ENCODE measurements at regions not wholly inside any gene's neighbourhood (a gene's known extent, or its start where the extent isn't known, plus 50 kb on each side); places are given as distances from the start of the nearest gene placed in this dataset.
"Not testable (repeated sequence)": the region's sequence is repeated elsewhere in the genome, so short reads cannot be mapped to it uniquely, and the experiment has no call there.

GRCh38 chr3:40901796-40902195 is 297.5 kb upstream of the CTNNB1 start:
- H3K4me1 ChIP-seq (ENCODE audit: insufficient read depth, low read length): peaks cover 6% of the 10 kb centered on the region
- DNase-seq (ENCODE audit: low read depth): no peak

DNA sequence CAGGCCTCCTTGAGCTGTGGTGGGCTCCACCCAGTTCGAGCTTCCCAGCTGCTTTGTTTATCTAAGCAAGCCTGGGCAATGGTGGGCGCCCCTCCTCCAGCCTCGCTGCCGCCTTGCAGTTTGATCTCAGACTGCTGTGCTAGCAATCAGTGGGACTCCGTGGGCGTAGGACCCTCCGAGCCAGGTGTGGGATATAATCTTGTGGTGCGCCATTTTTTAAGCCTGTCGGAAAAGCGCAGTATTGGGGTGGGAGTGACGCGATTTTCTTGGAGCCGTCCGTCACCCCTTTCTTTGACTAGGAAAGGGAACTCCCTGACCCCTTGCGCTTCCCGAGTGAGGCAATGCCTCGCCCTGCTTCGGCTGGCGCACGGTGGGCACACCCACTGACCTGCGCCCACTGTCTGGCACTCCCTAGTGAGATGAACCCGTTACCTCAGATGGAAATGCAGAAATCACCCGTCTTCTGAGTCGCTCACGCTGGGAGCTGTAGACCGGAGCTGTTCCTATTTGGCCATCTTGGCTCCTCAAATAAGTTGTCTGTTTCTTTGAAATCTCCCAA is 291.3 kb upstream of the CTNNB1 start:
- not testable (repeated sequence) for H3K4me2 ChIP-seq (ENCODE audit: low read length); FAIRE-seq; H3K36me3 ChIP-seq (ENCODE audit: insufficient read depth, low read length); H3K27me3 ChIP-seq (ENCODE audit: insufficient read depth, low read length); H3K27ac ChIP-seq (ENCODE audit: low read depth, low read length); H3K4me3 Mint-ChIP-seq (ENCODE audit: unreplicated experiment); H4K20me1 ChIP-seq (ENCODE audit: insufficient read depth, low read length); H3K79me2 ChIP-seq (ENCODE audit: insufficient read depth, low read length); H3K9ac ChIP-seq (ENCODE audit: low read length); H3K4me3 ChIP-seq (ENCODE audit: insufficient read depth, low read depth, low read length); H2AFZ ChIP-seq (ENCODE audit: low read depth, low read length); H3K27ac Mint-ChIP-seq (ENCODE audit: unreplicated experiment); H3K9me3 ChIP-seq (ENCODE audit: insufficient read depth, low read depth, low read length); H3K36me3 Mint-ChIP-seq (ENCODE audit: low read depth, unreplicated experiment); H3K9me3 Mint-ChIP-seq (ENCODE audit: unreplicated experiment); H3K4me1 ChIP-seq (ENCODE audit: insufficient read depth, low read length); DNase-seq (ENCODE audit: low read depth); H3K27me3 Mint-ChIP-seq (ENCODE audit: low read depth, unreplicated experiment)
- H3K4me1 Mint-ChIP-seq (ENCODE audit: low read depth, unreplicated experiment): peaks cover 12% of the 10 kb centered on the region

More at GRCh38 chr3:40901796-40902195, 297.5 kb upstream of the CTNNB1 start:
- Histone ChIP-seq H3K27me3 (ENCODE audit: insufficient read depth, low read length) (no peaks in the 10 kb centered on the region), H2AFZ (ENCODE audit: low read depth, low read length) (no peak overlapping the region), H4K20me1 (ENCODE audit: insufficient read depth, low read length) (no peaks in the 10 kb centered on the region), H3K4me3 (ENCODE audit: insufficient read depth, low read depth, low read length) (no peak overlapping the region), H3K79me2 (ENCODE audit: insufficient read depth, low read length) (no peaks in the 10 kb centered on the region), H3K27ac (ENCODE audit: low read depth, low read length) (no peak overlapping the region), H3K36me3 (ENCODE audit: insufficient read depth, low read length) (no peaks in the 10 kb centered on the region), H3K9ac (ENCODE audit: low read length) (no peak overlapping the region), H3K4me2 (ENCODE audit: low read length) (no peak overlapping the region), H3K9me3 (ENCODE audit: insufficient read depth, low read depth, low read length) (no peaks in the 10 kb centered on the region)
- no peaks in the 10 kb centered on the region for H3K27me3 Mint-ChIP-seq (ENCODE audit: low read depth, unreplicated experiment)
- H3K4me3 Mint-ChIP-seq (ENCODE audit: unreplicated experiment): no peak overlapping the region
- H3K9me3 Mint-ChIP-seq (ENCODE audit: unreplicated experiment): no peaks in the 10 kb centered on the region
- no peaks in the 10 kb centered on the region for H3K36me3 Mint-ChIP-seq (ENCODE audit: low read depth, unreplicated experiment)
- H3K27ac Mint-ChIP-seq (ENCODE audit: unreplicated experiment): no peak overlapping the region
- TF ChIP-seq, protein P1, sequence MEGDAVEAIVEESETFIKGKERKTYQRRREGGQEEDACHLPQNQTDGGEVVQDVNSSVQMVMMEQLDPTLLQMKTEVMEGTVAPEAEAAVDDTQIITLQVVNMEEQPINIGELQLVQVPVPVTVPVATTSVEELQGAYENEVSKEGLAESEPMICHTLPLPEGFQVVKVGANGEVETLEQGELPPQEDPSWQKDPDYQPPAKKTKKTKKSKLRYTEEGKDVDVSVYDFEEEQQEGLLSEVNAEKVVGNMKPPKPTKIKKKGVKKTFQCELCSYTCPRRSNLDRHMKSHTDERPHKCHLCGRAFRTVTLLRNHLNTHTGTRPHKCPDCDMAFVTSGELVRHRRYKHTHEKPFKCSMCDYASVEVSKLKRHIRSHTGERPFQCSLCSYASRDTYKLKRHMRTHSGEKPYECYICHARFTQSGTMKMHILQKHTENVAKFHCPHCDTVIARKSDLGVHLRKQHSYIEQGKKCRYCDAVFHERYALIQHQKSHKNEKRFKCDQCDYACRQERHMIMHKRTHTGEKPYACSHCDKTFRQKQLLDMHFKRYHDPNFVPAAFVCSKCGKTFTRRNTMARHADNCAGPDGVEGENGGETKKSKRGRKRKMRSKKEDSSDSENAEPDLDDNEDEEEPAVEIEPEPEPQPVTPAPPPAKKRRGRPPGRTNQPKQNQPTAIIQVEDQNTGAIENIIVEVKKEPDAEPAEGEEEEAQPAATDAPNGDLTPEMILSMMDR (IDR thresholded peaks at IDR 0.05; ENCODE audit: insufficient read depth, low read depth, low read length): no peak
- TF ChIP-seq EZH2 (IDR thresholded peaks at IDR 0.05; ENCODE audit: insufficient read depth, low read length): no peak
- H3K4me1 Mint-ChIP-seq (ENCODE audit: low read depth, unreplicated experiment): peaks cover 10% of the 10 kb centered on the region
- no peak for FAIRE-seq

GRCh38 chr3:40908612-40909011 is 290.7 kb upstream of the CTNNB1 start:
- no peak for FAIRE-seq
- H3K4me1 ChIP-seq (ENCODE audit: insufficient read depth, low read length): no peaks in the 10 kb centered on the region
- no peaks in the 10 kb centered on the region for H3K9me3 ChIP-seq (ENCODE audit: insufficient read depth, low read depth, low read length)
- no peaks in the 10 kb centered on the region for H4K20me1 ChIP-seq (ENCODE audit: insufficient read depth, low read length)
- H3K4me3 ChIP-seq (ENCODE audit: insufficient read depth, low read depth, low read length): no peak overlapping the region
- DNase-seq (ENCODE audit: low read depth): no peak
- H3K4me1 Mint-ChIP-seq (ENCODE audit: low read depth, unreplicated experiment): peaks cover 12% of the 10 kb centered on the region
- H3K4me3 Mint-ChIP-seq (ENCODE audit: unreplicated experiment): no peak overlapping the region
- no peaks in the 10 kb centered on the region for H3K36me3 ChIP-seq (ENCODE audit: insufficient read depth, low read length)
- H3K27ac ChIP-seq (ENCODE audit: low read depth, low read length): no peak overlapping the region
- H3K27me3 Mint-ChIP-seq (ENCODE audit: low read depth, unreplicated experiment): peaks cover 7% of the 10 kb centered on the region
- no peaks in the 10 kb centered on the region for H3K9me3 Mint-ChIP-seq (ENCODE audit: unreplicated experiment)
- TF ChIP-seq EZH2 (IDR thresholded peaks at IDR 0.05; ENCODE audit: insufficient read depth, low read length): no peak
- TF ChIP-seq, protein P1 (IDR thresholded peaks at IDR 0.05; ENCODE audit: insufficient read depth, low read depth, low read length): no peak
- no peak overlapping the region for H3K4me2 ChIP-seq (ENCODE audit: low read length)
- no peaks in the 10 kb centered on the region for H3K79me2 ChIP-seq (ENCODE audit: insufficient read depth, low read length)
- H3K27ac Mint-ChIP-seq (ENCODE audit: unreplicated experiment): no peak overlapping the region
- H3K27me3 ChIP-seq (ENCODE audit: insufficient read depth, low read length): no peaks in the 10 kb centered on the region
- H2AFZ ChIP-seq (ENCODE audit: low read depth, low read length): no peak overlapping the region
- no peaks in the 10 kb centered on the region for H3K36me3 Mint-ChIP-seq (ENCODE audit: low read depth, unreplicated experiment)
- H3K9ac ChIP-seq (ENCODE audit: low read length): no peak overlapping the region
